ENCODE measurements at regions not wholly inside any gene's neighbourhood (a gene's known extent, or its start where the extent isn't known, plus 50 kb on each side); places are given as distances from the start of the nearest gene placed in this dataset.

DNA sequence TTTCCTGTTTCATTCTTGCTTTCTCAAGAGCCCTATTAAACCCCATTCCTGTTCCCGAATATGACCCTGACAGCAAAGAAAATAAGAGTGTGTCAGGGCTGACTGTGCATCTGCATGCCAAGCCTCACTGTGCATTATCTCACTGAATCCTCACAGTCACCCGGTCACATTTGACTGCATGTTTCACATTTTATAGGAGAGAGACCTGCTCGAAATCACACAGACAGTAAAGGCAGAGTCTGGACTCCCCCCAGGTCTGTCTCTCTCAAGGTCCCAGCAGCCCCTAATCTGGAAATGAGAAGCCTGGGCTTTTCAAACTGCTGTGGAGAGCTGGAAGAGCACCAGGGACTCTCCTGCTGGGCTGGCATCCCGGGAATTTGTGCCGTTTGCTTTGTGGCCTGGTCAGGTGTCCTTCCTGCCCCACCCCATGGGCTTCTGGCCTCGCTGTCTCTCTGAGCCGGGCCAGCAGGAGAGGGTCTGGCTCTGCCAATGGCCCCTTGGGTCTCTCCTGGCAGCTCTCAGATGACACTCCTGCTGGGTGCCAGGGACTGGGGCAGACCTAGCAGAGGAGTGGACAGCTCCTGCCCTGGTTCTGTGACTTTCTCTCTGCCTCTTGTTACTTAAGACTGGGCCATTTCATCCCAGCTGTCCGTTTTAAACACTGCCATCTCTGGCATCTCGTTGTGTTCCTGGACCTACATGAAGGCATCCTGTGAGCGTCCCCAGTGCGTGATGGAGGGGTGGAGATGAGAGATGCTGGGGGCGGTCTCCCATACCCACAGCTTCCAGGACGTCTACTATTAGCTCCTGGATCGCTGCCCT is 173.6 kb downstream of the ARHGAP12 start:
- Mint-ChIP-seq H3K9me3 (ENCODE audit: low read depth) (no peaks in the 10 kb centered on the region), H3K27ac (peak overlapping the region; percentile 84), H3K4me1 (ENCODE audit: low read depth) (peaks cover 25% of the 10 kb centered on the region), H3K27me3 (peaks cover 2% of the 10 kb centered on the region), H3K36me3 (ENCODE audit: insufficient read depth) (no peaks in the 10 kb centered on the region), H3K4me3 (ENCODE audit: low read depth) (no peak overlapping the region)
- DNase-seq (ENCODE audit: low spot score, unreplicated experiment), result no peak
- TF ChIP-seq, protein P1, sequence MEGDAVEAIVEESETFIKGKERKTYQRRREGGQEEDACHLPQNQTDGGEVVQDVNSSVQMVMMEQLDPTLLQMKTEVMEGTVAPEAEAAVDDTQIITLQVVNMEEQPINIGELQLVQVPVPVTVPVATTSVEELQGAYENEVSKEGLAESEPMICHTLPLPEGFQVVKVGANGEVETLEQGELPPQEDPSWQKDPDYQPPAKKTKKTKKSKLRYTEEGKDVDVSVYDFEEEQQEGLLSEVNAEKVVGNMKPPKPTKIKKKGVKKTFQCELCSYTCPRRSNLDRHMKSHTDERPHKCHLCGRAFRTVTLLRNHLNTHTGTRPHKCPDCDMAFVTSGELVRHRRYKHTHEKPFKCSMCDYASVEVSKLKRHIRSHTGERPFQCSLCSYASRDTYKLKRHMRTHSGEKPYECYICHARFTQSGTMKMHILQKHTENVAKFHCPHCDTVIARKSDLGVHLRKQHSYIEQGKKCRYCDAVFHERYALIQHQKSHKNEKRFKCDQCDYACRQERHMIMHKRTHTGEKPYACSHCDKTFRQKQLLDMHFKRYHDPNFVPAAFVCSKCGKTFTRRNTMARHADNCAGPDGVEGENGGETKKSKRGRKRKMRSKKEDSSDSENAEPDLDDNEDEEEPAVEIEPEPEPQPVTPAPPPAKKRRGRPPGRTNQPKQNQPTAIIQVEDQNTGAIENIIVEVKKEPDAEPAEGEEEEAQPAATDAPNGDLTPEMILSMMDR (IDR thresholded peaks at IDR 0.05; ENCODE audit: unreplicated experiment), result no peak

DNA sequence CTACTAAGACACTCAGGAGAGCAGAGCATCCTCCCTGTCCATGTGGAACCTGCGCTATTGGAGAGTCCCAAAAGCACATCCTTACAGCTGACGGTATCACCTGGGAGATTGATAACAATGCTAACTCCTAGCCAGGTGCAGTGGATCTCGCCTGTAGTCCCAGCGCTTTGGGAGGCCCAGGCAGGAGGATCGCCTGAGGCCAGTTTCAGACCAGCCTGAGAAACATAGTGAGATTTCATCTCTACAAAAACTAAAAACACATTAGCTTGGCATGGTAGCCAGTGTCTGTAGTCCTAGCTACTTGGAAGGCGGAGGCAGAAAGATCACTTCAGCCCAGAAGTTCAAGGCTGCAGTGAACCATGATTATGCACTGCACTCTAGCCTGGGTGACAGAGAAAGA is 174.9 kb downstream of the ARHGAP12 start:
- no peak overlapping the region for H3K27ac Mint-ChIP-seq
- no peak for DNase-seq (ENCODE audit: low spot score, unreplicated experiment)
- TF ChIP-seq, protein P1 (IDR thresholded peaks at IDR 0.05; ENCODE audit: unreplicated experiment), result no peak
- H3K4me3 Mint-ChIP-seq (ENCODE audit: low read depth), result no peak overlapping the region
- H3K4me1 Mint-ChIP-seq (ENCODE audit: low read depth), result peaks cover 23% of the 10 kb centered on the region
- peaks cover 2% of the 10 kb centered on the region for H3K27me3 Mint-ChIP-seq
- H3K9me3 Mint-ChIP-seq (ENCODE audit: low read depth), result no peaks in the 10 kb centered on the region
- H3K36me3 Mint-ChIP-seq (ENCODE audit: insufficient read depth), result no peaks in the 10 kb centered on the region

DNA sequence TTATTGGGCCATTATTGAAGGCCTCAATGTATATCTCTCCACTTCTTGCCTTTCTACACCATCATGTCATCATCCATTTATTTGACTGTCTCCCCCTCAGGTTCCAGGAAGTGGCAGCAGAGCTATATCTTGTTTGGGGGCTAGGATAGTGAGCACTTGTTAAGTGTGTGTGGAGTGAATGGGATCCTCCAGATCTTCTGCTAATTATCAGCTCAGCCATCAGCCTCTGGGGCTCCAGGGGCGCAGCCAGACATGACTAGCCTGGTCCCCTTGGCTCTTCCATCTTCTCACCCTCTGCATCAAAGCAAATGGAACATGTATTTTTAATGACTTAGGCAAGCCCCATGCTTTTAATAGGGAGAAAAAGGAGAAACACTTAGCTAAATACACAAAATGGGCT is 176.5 kb downstream of the ARHGAP12 start:
- peaks cover 2% of the 10 kb centered on the region for H3K27me3 Mint-ChIP-seq
- no peak overlapping the region for H3K4me3 Mint-ChIP-seq (ENCODE audit: low read depth)
- no peaks in the 10 kb centered on the region for H3K9me3 Mint-ChIP-seq (ENCODE audit: low read depth)
- H3K27ac Mint-ChIP-seq, result no peak overlapping the region
- no peak for DNase-seq (ENCODE audit: low spot score, unreplicated experiment)
- H3K36me3 Mint-ChIP-seq (ENCODE audit: insufficient read depth), result no peaks in the 10 kb centered on the region
- TF ChIP-seq, protein P1 (IDR thresholded peaks at IDR 0.05; ENCODE audit: unreplicated experiment), result no peak
- peaks cover 13% of the 10 kb centered on the region for H3K4me1 Mint-ChIP-seq (ENCODE audit: low read depth)

DNA sequence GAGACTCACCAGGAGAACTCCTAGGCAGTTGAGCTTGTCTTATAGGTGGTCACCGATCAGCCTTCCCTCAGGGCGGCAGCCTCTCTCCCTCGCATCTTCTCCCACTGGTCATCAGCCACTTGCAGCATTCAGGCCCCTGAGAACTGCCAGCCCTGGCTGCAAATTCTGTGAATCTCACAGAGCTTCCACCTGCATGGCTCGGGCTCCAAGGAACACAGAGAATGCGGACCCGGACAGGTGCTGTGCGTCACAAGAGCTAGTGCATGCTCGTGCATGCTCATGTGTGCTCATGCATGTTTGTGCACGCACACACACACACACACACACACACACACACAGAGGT is 176.9 kb downstream of the ARHGAP12 start:
- Mint-ChIP-seq H3K27me3 (peaks cover 2% of the 10 kb centered on the region), H3K27ac (no peak overlapping the region), H3K36me3 (ENCODE audit: insufficient read depth) (no peaks in the 10 kb centered on the region), H3K4me1 (ENCODE audit: low read depth) (peaks cover 13% of the 10 kb centered on the region), H3K4me3 (ENCODE audit: low read depth) (no peak overlapping the region), H3K9me3 (ENCODE audit: low read depth) (no peaks in the 10 kb centered on the region)
- TF ChIP-seq, protein P1 (IDR thresholded peaks at IDR 0.05; ENCODE audit: unreplicated experiment), result no peak
- no peak for DNase-seq (ENCODE audit: low spot score, unreplicated experiment)

DNA sequence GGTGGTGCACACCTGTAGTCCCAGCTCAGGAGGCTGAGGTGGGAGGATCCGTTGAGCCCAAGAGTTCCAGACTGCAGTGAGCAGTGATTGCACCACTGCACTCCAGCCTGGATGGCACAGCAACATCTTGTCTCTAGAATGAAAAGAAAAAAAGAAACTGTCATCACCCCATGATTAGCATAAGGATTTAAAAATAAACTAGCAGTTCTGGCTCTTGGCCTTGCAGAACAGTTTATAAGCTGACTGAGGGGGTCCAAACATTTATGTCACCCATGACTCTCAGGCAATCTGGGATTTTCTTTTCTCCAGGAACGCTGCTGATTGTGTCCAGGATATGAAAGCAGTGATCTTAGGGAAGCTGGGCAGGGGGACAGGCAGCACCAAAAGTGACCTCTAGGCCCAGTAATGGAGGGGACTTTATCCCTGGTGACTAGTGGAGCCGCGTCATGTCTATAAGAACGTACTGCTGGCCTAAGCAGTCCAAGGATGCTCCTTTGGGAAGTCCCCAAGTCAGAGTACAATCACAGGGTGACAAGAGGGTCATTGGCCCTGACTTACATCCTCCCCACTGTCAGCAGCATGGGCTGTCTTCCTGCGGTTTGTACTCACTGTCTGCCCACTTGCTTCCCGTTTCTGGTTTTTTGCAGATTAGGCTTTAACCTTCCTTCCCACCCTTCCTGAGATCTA is 177.4 kb downstream of the ARHGAP12 start:
- no peak overlapping the region for H3K27ac Mint-ChIP-seq

More for the DNA sequence above, 177.4 kb downstream of the ARHGAP12 start:
- Mint-ChIP-seq H3K27me3 (peaks cover 2% of the 10 kb centered on the region), H3K4me1 (ENCODE audit: low read depth) (peaks cover 10% of the 10 kb centered on the region), H3K36me3 (ENCODE audit: insufficient read depth) (no peaks in the 10 kb centered on the region), H3K9me3 (ENCODE audit: low read depth) (no peaks in the 10 kb centered on the region), H3K4me3 (ENCODE audit: low read depth) (no peak overlapping the region)
- no peak for DNase-seq (ENCODE audit: low spot score, unreplicated experiment)
- TF ChIP-seq, protein P1 (IDR thresholded peaks at IDR 0.05; ENCODE audit: unreplicated experiment), result no peak

Data from progenitor cell of endocrine pancreas (in vitro differentiated cells).